ENCODE measurements at regions not wholly inside any gene's neighbourhood (a gene's known extent, or its start where the extent isn't known, plus 50 kb on each side); places are given as distances from the start of the nearest gene placed in this dataset.

DNA sequence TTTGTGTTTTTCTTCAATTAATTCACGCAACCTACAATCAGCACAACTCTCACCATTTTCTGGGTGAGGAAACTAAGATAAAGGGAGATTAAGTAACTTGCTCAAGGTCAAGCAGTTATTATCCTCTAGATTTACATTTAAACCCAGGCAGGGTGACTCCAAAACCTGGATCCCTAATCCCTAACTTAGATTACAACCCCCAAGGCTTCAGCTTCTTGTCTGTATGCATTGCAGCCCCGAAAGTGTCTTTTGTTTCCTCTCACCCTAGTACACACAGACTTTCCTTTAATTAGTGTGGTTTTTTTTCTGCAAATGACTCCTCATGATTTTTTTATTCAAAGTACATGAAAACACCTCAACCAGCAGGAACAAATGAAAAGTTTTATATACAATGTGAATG is 748.6 kb upstream of the ADGRL2 start:
- no peaks in the 10 kb centered on the region for H3K27me3 Mint-ChIP-seq
- no peaks in the 10 kb centered on the region for H3K4me1 Mint-ChIP-seq
- H3K36me3 Mint-ChIP-seq (ENCODE audit: low read depth): no peaks in the 10 kb centered on the region
- DNase-seq (no peak), ATAC-seq (no peak)
- no peaks in the 10 kb centered on the region for H3K9me3 ChIP-seq (ENCODE audit: control insufficient read depth, low read length, poor library complexity, severe bottlenecking)
- no peak overlapping the region for H3K27ac Mint-ChIP-seq
- H3K4me3 Mint-ChIP-seq: no peak overlapping the region

DNA sequence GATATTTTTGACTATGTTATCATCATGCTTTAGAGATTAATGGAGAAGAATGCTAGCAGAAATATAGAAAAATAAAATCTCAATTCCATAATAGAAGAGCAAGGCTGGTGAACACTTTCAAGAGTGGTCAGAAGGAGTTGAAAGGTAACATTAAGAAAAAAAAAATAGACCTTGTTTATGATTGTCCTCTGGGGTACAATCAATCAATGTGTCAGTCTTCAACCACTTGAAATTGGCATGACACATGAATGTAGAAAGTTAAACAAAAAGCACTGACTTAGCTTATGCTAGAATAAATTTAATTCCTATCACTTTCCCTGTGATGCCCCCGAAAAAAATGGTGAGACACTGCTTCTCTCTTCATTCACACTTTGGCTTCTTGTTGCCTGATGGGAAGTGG is 750.3 kb upstream of the ADGRL2 start:
- Mint-ChIP-seq H3K27ac (no peak overlapping the region), H3K4me1 (no peaks in the 10 kb centered on the region), H3K36me3 (ENCODE audit: low read depth) (no peaks in the 10 kb centered on the region), H3K27me3 (no peaks in the 10 kb centered on the region), H3K4me3 (no peak overlapping the region)
- no peak for ATAC-seq
- no peaks in the 10 kb centered on the region for H3K9me3 ChIP-seq (ENCODE audit: control insufficient read depth, low read length, poor library complexity, severe bottlenecking)
- no peak for DNase-seq

DNA sequence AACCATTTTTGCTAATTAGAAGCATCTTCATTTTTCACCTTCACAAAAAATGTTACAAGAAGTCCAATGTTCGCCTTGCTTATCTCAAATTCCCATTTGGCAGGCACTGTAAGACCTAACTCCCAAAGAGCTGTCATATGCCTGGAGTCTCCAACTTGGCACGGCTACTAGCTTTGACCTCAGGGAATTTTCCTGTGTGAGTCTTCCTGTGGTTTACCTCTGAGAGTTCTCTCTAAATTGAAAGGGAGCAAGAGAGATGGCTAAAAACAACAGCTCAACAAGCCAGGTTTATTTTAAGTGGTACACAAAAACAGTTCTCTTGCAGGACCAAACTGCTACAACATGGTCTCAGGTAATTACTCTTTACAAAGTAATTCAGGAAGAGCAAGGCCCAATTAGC is 756.0 kb upstream of the ADGRL2 start:
- H3K4me1 Mint-ChIP-seq: no peaks in the 10 kb centered on the region
- no peaks in the 10 kb centered on the region for H3K9me3 ChIP-seq (ENCODE audit: control insufficient read depth, low read length, poor library complexity, severe bottlenecking)
- no peak for ATAC-seq
- no peaks in the 10 kb centered on the region for H3K36me3 Mint-ChIP-seq (ENCODE audit: low read depth)
- no peak for DNase-seq
- H3K27ac Mint-ChIP-seq: no peak overlapping the region
- no peak overlapping the region for H3K4me3 Mint-ChIP-seq
- H3K27me3 Mint-ChIP-seq: no peaks in the 10 kb centered on the region

DNA sequence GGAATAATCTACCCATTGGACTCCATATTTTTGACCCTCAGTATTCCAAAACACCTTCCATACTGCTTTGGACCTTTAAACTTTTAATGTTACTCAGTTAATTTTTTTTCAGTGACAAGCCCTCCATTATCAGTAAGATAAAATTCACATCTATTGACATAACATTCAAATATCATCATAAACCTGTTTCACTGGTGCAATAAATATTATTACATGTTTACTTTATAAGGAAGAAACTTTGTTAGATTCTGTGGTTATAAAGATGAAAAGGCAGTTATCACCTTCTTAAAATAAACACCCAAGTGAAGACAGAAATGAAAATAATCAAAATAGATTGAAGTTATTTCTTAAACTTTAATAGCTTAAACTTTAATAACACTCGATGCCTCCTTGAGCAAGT is 758.5 kb upstream of the ADGRL2 start:
- Mint-ChIP-seq H3K27me3 (no peaks in the 10 kb centered on the region), H3K27ac (no peak overlapping the region), H3K4me1 (no peaks in the 10 kb centered on the region), H3K36me3 (ENCODE audit: low read depth) (no peaks in the 10 kb centered on the region), H3K4me3 (no peak overlapping the region)
- H3K9me3 ChIP-seq (ENCODE audit: control insufficient read depth, low read length, poor library complexity, severe bottlenecking): no peaks in the 10 kb centered on the region
- no peak for DNase-seq
- no peak for ATAC-seq

DNA sequence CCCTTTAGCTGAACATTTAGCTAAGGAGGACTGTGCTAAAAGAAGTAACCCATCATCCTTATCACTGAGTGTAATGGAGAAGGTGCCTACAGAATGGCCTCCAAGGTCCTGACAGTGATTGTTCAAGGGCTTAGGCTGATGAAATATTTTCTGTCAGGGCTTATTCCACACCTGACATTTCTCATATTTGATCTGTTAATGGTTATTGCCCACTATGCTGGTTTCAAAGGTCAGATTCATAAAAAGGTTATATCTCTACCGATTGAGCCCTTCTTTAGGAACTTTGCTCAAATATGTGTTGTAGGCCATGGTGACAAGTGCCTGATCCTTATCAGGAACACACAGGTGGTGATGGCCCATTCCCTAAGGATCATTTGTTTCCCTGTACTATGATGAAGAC is 766.4 kb upstream of the ADGRL2 start:
- Mint-ChIP-seq H3K36me3 (ENCODE audit: low read depth) (no peaks in the 10 kb centered on the region), H3K27me3 (no peaks in the 10 kb centered on the region), H3K4me1 (no peaks in the 10 kb centered on the region), H3K27ac (no peak overlapping the region), H3K4me3 (no peak overlapping the region)
- DNase-seq: no peak
- no peak for ATAC-seq
- H3K9me3 ChIP-seq (ENCODE audit: control insufficient read depth, low read length, poor library complexity, severe bottlenecking): no peaks in the 10 kb centered on the region

DNA sequence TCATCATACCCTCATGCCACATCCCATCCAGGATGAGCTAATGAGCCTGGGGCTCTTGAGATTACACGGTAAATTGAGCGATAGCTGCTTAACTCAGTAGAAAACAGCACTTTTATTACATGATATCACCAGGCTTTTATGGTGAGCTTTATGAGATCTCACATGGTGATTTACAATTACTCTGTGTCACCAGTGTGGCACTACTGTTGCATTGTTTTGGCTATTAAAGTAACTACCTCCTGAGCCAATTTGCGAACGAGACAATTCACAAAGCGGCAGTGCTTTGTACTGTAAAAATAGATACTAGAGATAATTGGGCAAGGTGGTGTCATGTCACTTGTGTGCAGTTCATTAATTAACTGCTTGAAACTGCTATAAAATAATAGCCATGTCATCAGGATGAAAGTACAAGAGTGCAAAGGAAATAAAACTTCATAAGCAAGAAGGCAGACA is 767.7 kb upstream of the ADGRL2 start:
- Mint-ChIP-seq H3K27ac (no peak overlapping the region), H3K36me3 (ENCODE audit: low read depth) (no peaks in the 10 kb centered on the region), H3K4me1 (no peaks in the 10 kb centered on the region), H3K27me3 (no peaks in the 10 kb centered on the region), H3K4me3 (no peak overlapping the region)
- ATAC-seq (no peak), DNase-seq (no peak)
- H3K9me3 ChIP-seq (ENCODE audit: control insufficient read depth, low read length, poor library complexity, severe bottlenecking): no peaks in the 10 kb centered on the region

DNA sequence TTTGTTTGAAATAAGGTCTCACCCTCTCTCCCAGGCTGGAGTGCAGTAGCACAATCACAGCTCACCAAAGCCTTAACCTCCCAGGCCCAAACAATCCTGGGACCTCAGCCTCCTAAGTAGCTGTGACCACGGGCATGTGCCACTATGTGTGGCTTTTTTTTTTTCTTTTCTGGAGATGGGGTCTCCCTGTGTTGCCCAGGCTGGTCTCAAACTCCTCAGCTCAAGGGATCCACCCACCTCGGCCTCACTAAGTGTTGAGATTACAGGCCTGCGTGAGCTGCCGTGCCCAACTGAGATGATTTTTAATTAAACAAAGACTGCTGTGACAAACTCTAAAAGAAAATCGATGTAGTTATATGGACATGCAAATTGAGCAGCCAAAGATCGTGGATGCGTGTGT is 768.4 kb upstream of the ADGRL2 start:
- DNase-seq (no peak), ATAC-seq (no peak)
- Mint-ChIP-seq H3K4me3 (no peak overlapping the region), H3K27ac (no peak overlapping the region), H3K36me3 (ENCODE audit: low read depth) (no peaks in the 10 kb centered on the region), H3K4me1 (no peaks in the 10 kb centered on the region), H3K27me3 (no peaks in the 10 kb centered on the region)
- H3K9me3 ChIP-seq (ENCODE audit: control insufficient read depth, low read length, poor library complexity, severe bottlenecking): no peaks in the 10 kb centered on the region

DNA sequence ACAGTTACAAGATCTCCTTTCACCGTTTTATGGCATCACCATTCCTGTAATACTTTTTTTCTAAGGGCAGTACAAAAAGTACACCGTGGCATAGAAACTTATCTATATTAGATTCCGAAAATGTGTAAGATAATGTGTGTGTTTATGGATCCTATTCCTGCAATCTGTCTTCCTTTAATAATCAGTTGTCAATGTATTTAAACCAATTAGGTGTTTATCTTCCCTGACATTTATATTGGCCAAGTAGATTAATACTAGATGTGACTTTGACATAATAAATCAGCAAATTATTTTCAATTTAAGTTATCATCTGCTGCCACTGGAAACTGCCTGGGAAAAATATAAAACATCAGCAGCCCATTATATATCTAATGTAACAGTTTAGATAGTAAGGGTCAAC is 770.3 kb upstream of the ADGRL2 start:
- H3K36me3 Mint-ChIP-seq (ENCODE audit: low read depth): no peaks in the 10 kb centered on the region
- H3K9me3 ChIP-seq (ENCODE audit: control insufficient read depth, low read length, poor library complexity, severe bottlenecking): no peaks in the 10 kb centered on the region

DNA sequence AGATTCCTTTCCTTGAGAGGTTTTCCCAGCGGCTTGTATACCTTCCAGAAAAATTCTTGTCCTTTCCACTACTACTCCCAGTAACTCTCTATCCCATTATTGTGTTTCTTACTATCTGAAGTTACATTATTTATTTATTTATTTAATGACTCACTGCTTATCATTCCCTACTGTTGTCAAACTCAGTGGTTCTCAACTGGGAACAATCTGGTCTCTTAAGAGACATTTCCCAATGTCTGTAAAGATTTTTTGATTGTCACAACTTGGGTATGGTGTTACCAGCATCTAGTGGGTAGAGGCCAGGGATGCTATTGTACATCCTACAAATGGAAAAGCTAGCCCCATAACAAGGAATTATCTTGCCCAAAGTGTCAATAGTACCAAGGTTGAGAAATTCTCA is 771.5 kb upstream of the ADGRL2 start:
- H3K9me3 ChIP-seq (ENCODE audit: control insufficient read depth, low read length, poor library complexity, severe bottlenecking): no peaks in the 10 kb centered on the region
- no peak overlapping the region for H3K27ac Mint-ChIP-seq
- no peaks in the 10 kb centered on the region for H3K36me3 Mint-ChIP-seq (ENCODE audit: low read depth)
- H3K4me1 Mint-ChIP-seq: no peaks in the 10 kb centered on the region
- ATAC-seq (no peak), DNase-seq (no peak)
- H3K4me3 Mint-ChIP-seq: no peak overlapping the region
- H3K27me3 Mint-ChIP-seq: no peaks in the 10 kb centered on the region

More for the DNA sequence above, 770.3 kb upstream of the ADGRL2 start:
- Mint-ChIP-seq H3K4me1 (no peaks in the 10 kb centered on the region), H3K27me3 (no peaks in the 10 kb centered on the region), H3K27ac (no peak overlapping the region), H3K4me3 (no peak overlapping the region)
- ATAC-seq: no peak
- DNase-seq: no peak

DNA sequence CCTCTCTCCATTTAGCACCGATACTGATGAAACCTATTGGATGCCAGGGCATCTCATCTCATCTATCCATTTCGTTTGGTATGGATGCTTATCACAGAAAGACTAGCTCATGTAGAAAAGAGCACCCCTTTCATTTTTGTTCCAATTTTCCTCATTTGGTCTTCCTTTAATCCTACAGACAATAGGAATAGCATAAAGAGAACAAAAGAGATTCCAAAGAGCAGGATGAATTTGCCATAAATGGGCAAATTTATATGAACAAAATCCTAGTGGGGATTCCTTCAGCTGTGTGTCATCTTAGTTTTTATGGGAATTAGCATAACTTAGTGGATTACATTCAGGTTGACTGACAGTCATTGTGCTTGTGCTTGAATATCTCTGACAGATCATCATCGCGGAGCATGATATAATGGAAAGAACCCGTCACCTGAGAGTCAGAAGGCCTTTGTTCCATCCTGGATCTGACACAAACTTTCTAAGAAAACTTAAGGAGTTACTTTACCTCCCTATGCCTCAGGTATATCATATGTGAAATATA is 777.5 kb upstream of the ADGRL2 start:
- Mint-ChIP-seq H3K36me3 (ENCODE audit: low read depth) (no peaks in the 10 kb centered on the region), H3K27ac (no peak overlapping the region), H3K4me1 (no peaks in the 10 kb centered on the region), H3K4me3 (no peak overlapping the region), H3K27me3 (no peaks in the 10 kb centered on the region)
- no peak for ATAC-seq
- no peaks in the 10 kb centered on the region for H3K9me3 ChIP-seq (ENCODE audit: control insufficient read depth, low read length, poor library complexity, severe bottlenecking)
- DNase-seq: no peak

DNA sequence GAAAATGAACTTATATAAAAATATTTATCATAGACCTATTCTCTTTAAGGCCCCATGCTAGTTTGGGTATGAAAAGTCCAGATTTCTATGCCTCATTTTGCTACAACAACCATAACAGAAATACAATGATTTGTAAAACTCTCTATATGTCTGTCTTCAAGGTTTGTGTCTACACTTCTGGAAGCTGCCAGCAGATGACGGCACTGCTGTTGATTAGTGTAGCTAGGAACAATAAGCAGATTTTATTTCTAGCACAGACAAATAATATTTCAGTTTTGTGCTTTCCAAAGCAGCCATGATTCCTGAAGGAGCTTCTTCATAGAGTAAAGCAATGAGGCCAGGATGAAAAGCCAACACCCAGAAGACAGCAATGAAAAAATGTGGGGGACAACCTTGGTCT is 779.6 kb upstream of the ADGRL2 start:
- H3K36me3 Mint-ChIP-seq (ENCODE audit: low read depth): no peaks in the 10 kb centered on the region
- no peaks in the 10 kb centered on the region for H3K27me3 Mint-ChIP-seq
- no peaks in the 10 kb centered on the region for H3K9me3 ChIP-seq (ENCODE audit: control insufficient read depth, low read length, poor library complexity, severe bottlenecking)
- DNase-seq (no peak), ATAC-seq (no peak)
- no peaks in the 10 kb centered on the region for H3K4me1 Mint-ChIP-seq
- H3K4me3 Mint-ChIP-seq: no peak overlapping the region
- no peak overlapping the region for H3K27ac Mint-ChIP-seq

DNA sequence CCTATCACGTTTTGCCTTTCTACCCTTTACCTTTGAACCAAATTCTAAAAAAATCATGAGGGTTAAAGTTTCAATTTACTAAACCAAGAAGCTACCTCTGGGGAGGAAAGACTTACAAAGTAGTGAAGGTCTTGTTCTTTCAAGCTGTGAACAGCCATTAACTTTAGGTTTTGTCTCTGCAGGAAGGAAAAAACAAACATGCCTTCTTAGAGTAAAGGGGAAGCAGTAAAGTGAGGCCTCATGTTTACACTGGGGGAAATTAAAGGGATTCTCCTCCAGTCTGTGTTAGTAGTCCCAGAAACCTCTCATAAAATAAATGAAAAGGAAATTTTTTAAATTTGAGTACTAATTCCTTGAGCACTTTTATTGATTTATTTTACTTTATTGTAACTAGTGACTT is 780.2 kb upstream of the ADGRL2 start:
- no peak overlapping the region for H3K4me3 Mint-ChIP-seq
- no peaks in the 10 kb centered on the region for H3K27me3 Mint-ChIP-seq
- no peaks in the 10 kb centered on the region for H3K9me3 ChIP-seq (ENCODE audit: control insufficient read depth, low read length, poor library complexity, severe bottlenecking)
- ATAC-seq (no peak), DNase-seq (no peak)
- H3K27ac Mint-ChIP-seq: no peak overlapping the region
- H3K4me1 Mint-ChIP-seq: no peaks in the 10 kb centered on the region
- H3K36me3 Mint-ChIP-seq (ENCODE audit: low read depth): no peaks in the 10 kb centered on the region

DNA sequence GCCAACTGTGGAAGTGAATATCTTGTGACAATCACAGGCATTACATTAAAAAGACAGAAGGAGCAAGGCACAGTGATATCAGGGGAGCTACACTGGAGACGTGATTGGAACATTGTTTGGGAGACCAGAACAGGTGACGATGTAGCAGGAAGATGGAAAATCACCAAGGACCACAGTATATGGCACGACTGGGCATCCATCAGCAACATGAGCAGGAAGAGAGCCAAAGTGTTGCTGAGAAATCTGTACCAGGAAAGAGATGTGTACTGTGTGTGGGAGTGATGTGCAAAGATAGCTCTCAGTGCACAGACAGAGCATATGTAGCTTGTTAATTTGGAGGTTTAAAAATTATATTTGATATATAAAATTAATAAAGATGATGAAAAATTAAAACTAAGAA is 790.6 kb upstream of the ADGRL2 start:
- DNase-seq (no peak), ATAC-seq (no peak)
- no peak overlapping the region for H3K4me3 Mint-ChIP-seq
- no peaks in the 10 kb centered on the region for H3K36me3 Mint-ChIP-seq (ENCODE audit: low read depth)
- H3K27ac Mint-ChIP-seq: no peak overlapping the region
- H3K9me3 ChIP-seq (ENCODE audit: control insufficient read depth, low read length, poor library complexity, severe bottlenecking): peaks cover 2% of the 10 kb centered on the region
- no peaks in the 10 kb centered on the region for H3K27me3 Mint-ChIP-seq
- no peaks in the 10 kb centered on the region for H3K4me1 Mint-ChIP-seq

DNA sequence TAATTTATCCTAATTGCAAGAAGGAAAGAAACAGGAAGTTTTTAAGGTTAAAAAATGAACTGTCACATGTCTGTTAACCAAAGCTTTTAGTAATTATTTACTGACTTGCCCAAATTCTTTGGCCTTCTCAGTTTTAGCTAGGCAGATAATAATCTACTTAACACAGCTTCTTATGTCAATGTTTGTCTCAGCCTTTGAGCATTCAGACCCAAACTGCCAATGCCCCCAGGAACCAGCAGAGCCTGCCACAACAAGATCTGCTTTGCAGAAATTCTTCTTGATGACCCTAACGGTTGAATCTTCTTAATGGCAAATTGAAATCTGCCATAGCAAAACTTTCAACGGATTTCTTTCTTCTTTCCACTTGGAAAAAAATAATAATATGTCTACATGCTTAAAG is 792.4 kb upstream of the ADGRL2 start:
- no peaks in the 10 kb centered on the region for H3K9me3 ChIP-seq (ENCODE audit: control insufficient read depth, low read length, poor library complexity, severe bottlenecking)
- Mint-ChIP-seq H3K36me3 (ENCODE audit: low read depth) (no peaks in the 10 kb centered on the region), H3K4me3 (no peak overlapping the region), H3K27me3 (no peaks in the 10 kb centered on the region), H3K4me1 (no peaks in the 10 kb centered on the region), H3K27ac (no peak overlapping the region)
- ATAC-seq: no peak
- DNase-seq: no peak

DNA sequence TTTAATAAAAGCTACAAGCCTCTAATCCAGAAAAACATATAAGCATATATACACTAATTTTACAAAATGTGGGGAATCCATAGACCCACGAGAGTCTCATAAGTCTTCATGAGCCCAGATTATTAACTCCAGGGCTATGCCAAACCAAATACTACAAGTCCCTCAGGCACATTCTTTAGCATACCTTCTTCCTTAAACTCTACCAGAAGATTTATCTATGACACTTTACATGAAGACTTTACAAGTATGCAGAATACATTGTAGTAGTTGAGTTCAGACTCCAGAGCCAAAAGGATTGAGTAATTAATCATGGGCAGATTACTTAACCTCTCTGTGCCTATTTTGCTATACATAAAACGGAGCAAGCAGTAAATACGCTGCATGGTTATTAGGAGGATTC is 793.7 kb upstream of the ADGRL2 start:
- DNase-seq (no peak), ATAC-seq (no peak)
- Mint-ChIP-seq H3K4me3 (no peak overlapping the region), H3K27me3 (no peaks in the 10 kb centered on the region), H3K4me1 (no peaks in the 10 kb centered on the region), H3K36me3 (ENCODE audit: low read depth) (no peaks in the 10 kb centered on the region), H3K27ac (no peak overlapping the region)
- H3K9me3 ChIP-seq (ENCODE audit: control insufficient read depth, low read length, poor library complexity, severe bottlenecking): no peaks in the 10 kb centered on the region
